ENCODE measurements at regions not wholly inside any gene's neighbourhood (a gene's known extent, or its start where the extent isn't known, plus 50 kb on each side); places are given as distances from the start of the nearest gene placed in this dataset.

DNA sequence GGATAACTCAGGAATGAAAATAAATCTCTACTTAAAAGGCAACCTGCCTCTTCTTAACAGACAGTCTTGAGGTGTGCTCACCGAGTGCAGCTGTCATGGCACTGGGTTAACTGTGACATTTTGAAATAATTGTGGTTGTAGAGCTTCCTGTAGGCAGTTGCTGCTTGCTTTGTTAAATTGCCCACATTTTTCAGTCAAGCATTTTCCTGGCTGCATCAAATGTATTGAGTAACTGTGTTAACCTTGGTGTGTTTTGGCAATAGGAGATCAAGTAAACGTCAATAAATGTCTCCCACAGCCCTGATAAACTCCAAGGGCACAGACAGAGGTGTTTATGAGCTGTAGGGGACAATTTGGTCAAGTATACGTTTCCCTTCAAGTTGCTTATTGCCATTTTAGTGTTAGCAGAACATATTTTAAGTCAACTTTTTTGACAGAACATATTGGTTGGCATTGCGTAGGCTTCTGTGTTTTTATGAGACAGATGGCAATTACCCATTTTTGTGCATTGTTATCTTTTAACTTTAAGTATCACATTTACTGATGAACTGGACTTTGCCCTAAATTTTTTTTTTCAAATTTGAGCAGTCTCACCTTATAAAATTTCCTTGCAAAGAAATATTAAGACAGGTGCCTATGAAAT is 527.4 kb downstream of the C4orf33 start:
- TF ChIP-seq, protein P1, sequence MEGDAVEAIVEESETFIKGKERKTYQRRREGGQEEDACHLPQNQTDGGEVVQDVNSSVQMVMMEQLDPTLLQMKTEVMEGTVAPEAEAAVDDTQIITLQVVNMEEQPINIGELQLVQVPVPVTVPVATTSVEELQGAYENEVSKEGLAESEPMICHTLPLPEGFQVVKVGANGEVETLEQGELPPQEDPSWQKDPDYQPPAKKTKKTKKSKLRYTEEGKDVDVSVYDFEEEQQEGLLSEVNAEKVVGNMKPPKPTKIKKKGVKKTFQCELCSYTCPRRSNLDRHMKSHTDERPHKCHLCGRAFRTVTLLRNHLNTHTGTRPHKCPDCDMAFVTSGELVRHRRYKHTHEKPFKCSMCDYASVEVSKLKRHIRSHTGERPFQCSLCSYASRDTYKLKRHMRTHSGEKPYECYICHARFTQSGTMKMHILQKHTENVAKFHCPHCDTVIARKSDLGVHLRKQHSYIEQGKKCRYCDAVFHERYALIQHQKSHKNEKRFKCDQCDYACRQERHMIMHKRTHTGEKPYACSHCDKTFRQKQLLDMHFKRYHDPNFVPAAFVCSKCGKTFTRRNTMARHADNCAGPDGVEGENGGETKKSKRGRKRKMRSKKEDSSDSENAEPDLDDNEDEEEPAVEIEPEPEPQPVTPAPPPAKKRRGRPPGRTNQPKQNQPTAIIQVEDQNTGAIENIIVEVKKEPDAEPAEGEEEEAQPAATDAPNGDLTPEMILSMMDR (IDR thresholded peaks at IDR 0.05) = no peak
- TF ChIP-seq EP300 (IDR thresholded peaks at IDR 0.05) (no peak), POLR2A (IDR thresholded peaks at IDR 0.05) (no peak)

All from gastroesophageal sphincter (tissue), 3 donors.